ENCODE measurements at regions not wholly inside any gene's neighbourhood (a gene's known extent, or its start where the extent isn't known, plus 50 kb on each side); places are given as distances from the start of the nearest gene placed in this dataset.

- intact Hi-C loops (cut with DNase I), result no loop called here
- Histone ChIP-seq H3K9ac (ENCODE audit: low read length in 3 of 3) (no peak overlapping the region), H3K27me3 (ENCODE audit: control insufficient read depth, insufficient read depth, low read length) (no peaks in the 10 kb centered on the region), H3K4me3 (ENCODE audit: low read length in 3 of 3) (no peak overlapping the region), H3K9me3 (ENCODE audit: control insufficient read depth in 2 of 3, insufficient read depth in 1 of 3, low read length in 3 of 3) (no peaks in the 10 kb centered on the region), H3K36me3 (ENCODE audit: control insufficient read depth in 2 of 3, insufficient read depth in 3 of 3, low read length in 3 of 3) (no peaks in the 10 kb centered on the region), H3K4me1 (ENCODE audit: control insufficient read depth in 2 of 3, insufficient read depth in 2 of 3, low read depth in 1 of 3, low read length in 3 of 3) (no peaks in the 10 kb centered on the region), H3K27ac (ENCODE audit: low read depth in 2 of 2, low read length in 2 of 2) (no peak overlapping the region)
- no peak for TF ChIP-seq CTCF (IDR thresholded peaks at IDR 0.05; ENCODE audit: borderline replicate concordance, extremely low read depth, insufficient read depth)
- FAIRE-seq (no peak), DNase-seq (peak in 2 of 5 donors; percentile 2 to 33)
Observed at GRCh38 chr12:126519833-126520232, 1454.6 kb downstream of the AACS start.

DNA sequence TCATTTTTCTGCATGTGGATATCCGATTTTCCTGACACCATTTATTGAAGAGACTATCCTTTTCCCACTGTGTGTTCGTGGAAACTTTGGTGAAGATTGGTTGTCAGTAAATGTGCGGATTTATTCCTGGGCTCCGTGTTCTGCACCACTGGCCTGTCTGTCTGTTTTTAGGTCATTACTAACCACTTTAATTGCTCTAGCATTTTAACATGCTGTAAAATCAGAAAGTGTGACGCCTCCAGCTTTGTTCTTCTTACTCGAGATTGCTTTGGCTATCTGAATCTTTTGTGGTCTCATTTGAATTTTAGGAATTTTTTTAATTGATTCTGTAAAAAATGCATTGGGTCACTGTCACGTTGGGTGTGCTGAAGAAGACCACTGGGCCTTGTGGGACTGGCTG, 1458.7 kb downstream of the AACS start:
- no peak for TF ChIP-seq CTCF (IDR thresholded peaks at IDR 0.05; ENCODE audit: borderline replicate concordance, extremely low read depth, insufficient read depth)
- FAIRE-seq, result no peak
- H3K27me3 ChIP-seq (ENCODE audit: control insufficient read depth, insufficient read depth, low read length), result no peaks in the 10 kb centered on the region
- no peaks in the 10 kb centered on the region for H3K4me1 ChIP-seq (ENCODE audit: control insufficient read depth in 2 of 3, insufficient read depth in 2 of 3, low read depth in 1 of 3, low read length in 3 of 3)
- no peaks in the 10 kb centered on the region for H3K36me3 ChIP-seq (ENCODE audit: control insufficient read depth in 2 of 3, insufficient read depth in 3 of 3, low read length in 3 of 3)
- no peak overlapping the region for H3K4me3 ChIP-seq (ENCODE audit: low read length in 3 of 3)
- intact Hi-C loops (cut with DNase I), result no loop called here
- peak in 2 of 5 donors; percentile 53 to 57 for DNase-seq
- no peak overlapping the region for H3K27ac ChIP-seq (ENCODE audit: low read depth in 2 of 2, low read length in 2 of 2)
- H3K9ac ChIP-seq (ENCODE audit: low read length in 3 of 3), result no peak overlapping the region
- H3K9me3 ChIP-seq (ENCODE audit: control insufficient read depth in 2 of 3, insufficient read depth in 1 of 3, low read length in 3 of 3), result no peaks in the 10 kb centered on the region

- Histone ChIP-seq H3K9me3 (ENCODE audit: control insufficient read depth in 2 of 3, insufficient read depth in 1 of 3, low read length in 3 of 3) (no peaks in the 10 kb centered on the region), H3K27ac (ENCODE audit: low read depth in 2 of 2, low read length in 2 of 2) (no peak overlapping the region), H3K4me1 (ENCODE audit: control insufficient read depth in 2 of 3, insufficient read depth in 2 of 3, low read depth in 1 of 3, low read length in 3 of 3) (no peaks in the 10 kb centered on the region), H3K27me3 (ENCODE audit: control insufficient read depth, insufficient read depth, low read length) (no peaks in the 10 kb centered on the region), H3K4me3 (ENCODE audit: low read length in 3 of 3) (no peak overlapping the region), H3K9ac (ENCODE audit: low read length in 3 of 3) (no peak overlapping the region), H3K36me3 (ENCODE audit: control insufficient read depth in 2 of 3, insufficient read depth in 3 of 3, low read length in 3 of 3) (no peaks in the 10 kb centered on the region)
- no peak for DNase-seq
- no peak for TF ChIP-seq CTCF (IDR thresholded peaks at IDR 0.05; ENCODE audit: borderline replicate concordance, extremely low read depth, insufficient read depth)
- intact Hi-C loops (cut with DNase I), result no loop called here
- FAIRE-seq, result no peak
Observed at GRCh38 chr12:126534495-126534894, 1469.3 kb downstream of the AACS start.

- H3K9ac ChIP-seq (ENCODE audit: low read length in 3 of 3), result no peak overlapping the region
- H3K9me3 ChIP-seq (ENCODE audit: control insufficient read depth in 2 of 3, insufficient read depth in 1 of 3, low read length in 3 of 3), result no peaks in the 10 kb centered on the region
- H3K27ac ChIP-seq (ENCODE audit: low read depth in 2 of 2, low read length in 2 of 2), result no peak overlapping the region
- no peak for FAIRE-seq
- no peak for DNase-seq
- no peaks in the 10 kb centered on the region for H3K4me1 ChIP-seq (ENCODE audit: control insufficient read depth in 2 of 3, insufficient read depth in 2 of 3, low read depth in 1 of 3, low read length in 3 of 3)
- H3K27me3 ChIP-seq (ENCODE audit: control insufficient read depth, insufficient read depth, low read length), result no peaks in the 10 kb centered on the region
- TF ChIP-seq CTCF (IDR thresholded peaks at IDR 0.05; ENCODE audit: borderline replicate concordance, extremely low read depth, insufficient read depth), result no peak
- intact Hi-C loops (cut with DNase I), result no loop called here
- H3K4me3 ChIP-seq (ENCODE audit: low read length in 3 of 3), result no peak overlapping the region
- H3K36me3 ChIP-seq (ENCODE audit: control insufficient read depth in 2 of 3, insufficient read depth in 3 of 3, low read length in 3 of 3), result no peaks in the 10 kb centered on the region
Observed at GRCh38 chr12:126534942-126535341, 1469.7 kb downstream of the AACS start.
